ENCODE measurements at regions not wholly inside any gene's neighbourhood (a gene's known extent, or its start where the extent isn't known, plus 50 kb on each side); places are given as distances from the start of the nearest gene placed in this dataset.

DNA sequence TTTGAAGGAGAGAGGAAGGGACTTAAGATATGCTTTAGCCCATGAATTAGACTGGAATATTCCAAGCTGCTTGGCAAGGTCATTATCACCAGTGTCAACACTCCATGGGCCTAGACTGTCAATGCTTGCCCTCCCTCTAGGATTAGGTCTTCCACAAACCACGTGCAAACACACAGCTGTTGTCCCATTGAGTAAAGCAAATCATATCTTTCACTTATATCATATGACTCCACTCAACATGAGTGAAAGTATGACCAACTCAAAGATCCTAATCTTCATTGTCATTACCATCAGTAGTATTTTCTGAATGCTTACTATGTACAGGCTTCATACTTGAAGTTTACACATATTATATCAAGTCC lies 57.0 kb upstream of the GRAMD2B start:
- Mint-ChIP-seq H3K27me3 (ENCODE audit: insufficient read depth, unreplicated experiment) (no peaks in the 10 kb centered on the region), H3K9me3 (ENCODE audit: unreplicated experiment) (peaks cover 10% of the 10 kb centered on the region), H3K4me1 (ENCODE audit: low read depth, unreplicated experiment) (peaks cover 25% of the 10 kb centered on the region), H3K36me3 (ENCODE audit: insufficient read depth, unreplicated experiment) (no peaks in the 10 kb centered on the region), H3K27ac (ENCODE audit: unreplicated experiment) (no peak overlapping the region), H3K4me3 (ENCODE audit: unreplicated experiment) (no peak overlapping the region)
- Histone ChIP-seq H3K27me3 (replicated peaks; ENCODE audit: control insufficient read depth, insufficient read depth, low read length) (no peaks in the 10 kb centered on the region), H3K36me3 (ENCODE audit: control insufficient read depth, insufficient read depth, low read length) (no peaks in the 10 kb centered on the region), H3K9me3 (no peaks in the 10 kb centered on the region), H3K4me3 (ENCODE audit: low read depth, low read length) (no peak overlapping the region), H3K4me1 (peaks cover 49% of the 10 kb centered on the region)
- intact Hi-C loops (cut with micrococcal nuclease; ENCODE audit: unreplicated experiment), result loop anchor here (5.0 kb wide), 1 partner anchor 106 kb away; no protein-coding TSS in a partner anchor
- POLR2A ChIA-PET, result interaction anchor here (1.0 to 1.2 kb wide), 2 partner anchors 228 to 229 kb away, joined by 3 read pairs; partner anchors contain the start of gene ALDH7A1
- TF ChIP-seq, protein P1, sequence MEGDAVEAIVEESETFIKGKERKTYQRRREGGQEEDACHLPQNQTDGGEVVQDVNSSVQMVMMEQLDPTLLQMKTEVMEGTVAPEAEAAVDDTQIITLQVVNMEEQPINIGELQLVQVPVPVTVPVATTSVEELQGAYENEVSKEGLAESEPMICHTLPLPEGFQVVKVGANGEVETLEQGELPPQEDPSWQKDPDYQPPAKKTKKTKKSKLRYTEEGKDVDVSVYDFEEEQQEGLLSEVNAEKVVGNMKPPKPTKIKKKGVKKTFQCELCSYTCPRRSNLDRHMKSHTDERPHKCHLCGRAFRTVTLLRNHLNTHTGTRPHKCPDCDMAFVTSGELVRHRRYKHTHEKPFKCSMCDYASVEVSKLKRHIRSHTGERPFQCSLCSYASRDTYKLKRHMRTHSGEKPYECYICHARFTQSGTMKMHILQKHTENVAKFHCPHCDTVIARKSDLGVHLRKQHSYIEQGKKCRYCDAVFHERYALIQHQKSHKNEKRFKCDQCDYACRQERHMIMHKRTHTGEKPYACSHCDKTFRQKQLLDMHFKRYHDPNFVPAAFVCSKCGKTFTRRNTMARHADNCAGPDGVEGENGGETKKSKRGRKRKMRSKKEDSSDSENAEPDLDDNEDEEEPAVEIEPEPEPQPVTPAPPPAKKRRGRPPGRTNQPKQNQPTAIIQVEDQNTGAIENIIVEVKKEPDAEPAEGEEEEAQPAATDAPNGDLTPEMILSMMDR (IDR thresholded peaks at IDR 0.05; ENCODE audit: insufficient read depth in 1 of 2, low read depth in 1 of 2, low read length in 1 of 2, severe bottlenecking in 1 of 2, unreplicated experiment in 1 of 2), result no peak
- peak; percentile 47 to 56 for DNase-seq
- CTCF ChIA-PET, result interaction anchor here (0.9 to 1.0 kb wide), 2 partner anchors 28 to 126 kb away, joined by 3 to 4 read pairs; no protein-coding TSS in a partner anchor
- no TSS peak for BruUV-seq (replicated peaks)

DNA sequence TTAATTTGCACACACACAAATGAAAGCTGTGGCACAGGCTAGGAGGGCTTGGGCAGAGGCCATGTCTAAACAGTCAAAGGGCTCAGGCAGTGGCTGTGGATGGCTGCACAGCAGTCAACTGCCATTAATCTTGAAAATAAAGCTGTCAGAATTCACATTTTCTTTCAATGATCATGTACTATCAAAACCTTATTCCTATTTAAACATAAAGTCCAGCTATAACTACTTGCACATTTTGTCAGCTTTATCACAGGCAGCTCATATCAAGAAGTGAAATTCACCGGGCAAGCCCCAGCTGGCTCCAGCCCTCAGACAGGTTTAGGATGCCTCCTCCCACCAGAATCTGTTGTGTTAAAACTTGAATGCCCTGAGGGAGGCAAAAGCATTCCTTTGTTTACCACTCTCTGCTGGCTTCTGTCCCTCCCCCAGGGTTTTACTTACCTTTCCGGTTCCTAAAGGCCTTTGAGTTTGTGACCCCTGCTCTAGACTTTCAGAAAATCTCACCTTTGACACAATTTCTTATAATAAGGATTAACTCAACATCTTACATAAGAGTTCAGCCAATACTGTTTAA lies 54.9 kb upstream of the GRAMD2B start:
- H3K4me3 Mint-ChIP-seq (ENCODE audit: unreplicated experiment), result no peak overlapping the region
- peaks cover 53% of the 10 kb centered on the region for H3K4me1 ChIP-seq
- intact Hi-C loops (cut with micrococcal nuclease; ENCODE audit: unreplicated experiment), result loop anchor here (5.0 kb wide), 1 partner anchor 104 kb away; no protein-coding TSS in a partner anchor
- H3K36me3 ChIP-seq (ENCODE audit: control insufficient read depth, insufficient read depth, low read length), result no peaks in the 10 kb centered on the region
- TF ChIP-seq, protein P1 (IDR thresholded peaks at IDR 0.05; ENCODE audit: insufficient read depth in 1 of 2, low read depth in 1 of 2, low read length in 1 of 2, severe bottlenecking in 1 of 2, unreplicated experiment in 1 of 2), result no peak
- peak; percentile 61 to 73 for DNase-seq
- ChIA-PET CTCF (no interaction called here), POLR2A (no interaction called here)
- no peak overlapping the region for H3K4me3 ChIP-seq (ENCODE audit: low read depth, low read length)
- no peaks in the 10 kb centered on the region for H3K9me3 ChIP-seq
- no peak overlapping the region for H3K27ac Mint-ChIP-seq (ENCODE audit: unreplicated experiment)
- no TSS peak for BruUV-seq (replicated peaks)
- no peaks in the 10 kb centered on the region for H3K27me3 Mint-ChIP-seq (ENCODE audit: insufficient read depth, unreplicated experiment)
- peaks cover 28% of the 10 kb centered on the region for H3K4me1 Mint-ChIP-seq (ENCODE audit: low read depth, unreplicated experiment)
- peaks cover 7% of the 10 kb centered on the region for H3K9me3 Mint-ChIP-seq (ENCODE audit: unreplicated experiment)
- H3K36me3 Mint-ChIP-seq (ENCODE audit: insufficient read depth, unreplicated experiment), result no peaks in the 10 kb centered on the region
- H3K27me3 ChIP-seq (replicated peaks; ENCODE audit: control insufficient read depth, insufficient read depth, low read length), result no peaks in the 10 kb centered on the region

DNA sequence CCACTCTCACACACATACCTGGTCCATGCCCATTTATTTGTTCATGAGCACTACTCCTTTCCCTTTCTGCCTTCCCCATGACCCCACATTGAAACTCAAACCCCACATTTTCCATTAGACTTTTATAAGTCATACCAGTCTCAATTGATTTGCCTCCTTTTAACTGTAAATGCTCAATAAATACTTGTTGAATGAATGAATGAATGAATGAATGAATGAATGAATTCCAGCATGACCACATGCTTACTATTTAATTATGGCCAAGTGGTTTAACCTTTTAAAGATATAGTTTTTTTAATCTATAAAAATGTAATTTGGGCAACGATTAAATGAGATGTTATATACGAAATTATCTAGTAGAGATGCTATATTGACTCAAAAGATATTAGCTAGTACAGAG lies 54.1 kb upstream of the GRAMD2B start:
- Mint-ChIP-seq H3K4me3 (ENCODE audit: unreplicated experiment) (no peak overlapping the region), H3K9me3 (ENCODE audit: unreplicated experiment) (no peaks in the 10 kb centered on the region), H3K27me3 (ENCODE audit: insufficient read depth, unreplicated experiment) (no peaks in the 10 kb centered on the region), H3K36me3 (ENCODE audit: insufficient read depth, unreplicated experiment) (no peaks in the 10 kb centered on the region), H3K4me1 (ENCODE audit: low read depth, unreplicated experiment) (peaks cover 28% of the 10 kb centered on the region), H3K27ac (ENCODE audit: unreplicated experiment) (no peak overlapping the region)
- no peak for DNase-seq
- no peaks in the 10 kb centered on the region for H3K36me3 ChIP-seq (ENCODE audit: control insufficient read depth, insufficient read depth, low read length)
- no peak overlapping the region for H3K4me3 ChIP-seq (ENCODE audit: low read depth, low read length)
- ChIA-PET POLR2A (no interaction called here), CTCF (no interaction called here)
- no peaks in the 10 kb centered on the region for H3K9me3 ChIP-seq
- peaks cover 53% of the 10 kb centered on the region for H3K4me1 ChIP-seq
- intact Hi-C loops (cut with micrococcal nuclease; ENCODE audit: unreplicated experiment), result loop anchor here (5.0 kb wide), 1 partner anchor 103 kb away; no protein-coding TSS in a partner anchor
- TF ChIP-seq, protein P1 (IDR thresholded peaks at IDR 0.05; ENCODE audit: insufficient read depth in 1 of 2, low read depth in 1 of 2, low read length in 1 of 2, severe bottlenecking in 1 of 2, unreplicated experiment in 1 of 2), result no peak
- no TSS peak for BruUV-seq (replicated peaks)
- no peaks in the 10 kb centered on the region for H3K27me3 ChIP-seq (replicated peaks; ENCODE audit: control insufficient read depth, insufficient read depth, low read length)
